H1 (cell line): ENCODE measurements at regions not wholly inside any gene's neighbourhood (a gene's known extent, or its start where the extent isn't known, plus 50 kb on each side); places are given as distances from the start of the nearest gene placed in this dataset.

ENCODE experiments used
- CTCF ChIA-PET: fragments of 300-600 bp; sonication (Branson Sonifier 250); formaldehyde crosslinking; loops from one replicate; lab custom pipeline; 2021; ENCODE audit not compliant: partially characterized antibody; lab: Charles Lee
- POLR2A ChIA-PET: fragments of 300-600 bp; sonication (Branson Sonifier 250); formaldehyde crosslinking; loops from one replicate; lab custom pipeline; 2021; ENCODE audit warnings: inconsistent platforms; ENCODE audit not compliant: partially characterized antibody; lab: Charles Lee
- DNase-seq, 2 experiments: peaks; one replicate each; pipeline versions ENCODE4 v3.0.0 to v3.0.0-alpha.2; 2010 to 2022; ENCODE audit warnings: low spot score in 2 of 2, low read depth in 1 of 2, mixed read lengths in 1 of 2
- FAIRE-seq: peaks from 2 replicates; lab custom pipeline; 2011; peaks lifted over from hg19 to GRCh38; lab: Jason Lieb, UNC
- H2AFZ ChIP-seq: 2 replicates; pipeline ENCODE4 v1.8.1; 2012; ENCODE audit warnings: low read length, inconsistent platforms
- H2AK5ac ChIP-seq: 2 replicates; pipeline ENCODE4 v1.6.1; 2013; ENCODE audit warnings: low read depth, low read length
- H2BK120ac ChIP-seq: replicated peaks from 2 replicates; pipeline ENCODE3; 2013; ENCODE audit warnings: low read depth, low read length, inconsistent platforms
- H2BK12ac ChIP-seq: 2 replicates; pipeline ENCODE4 v1.6.1; 2013; ENCODE audit warnings: low read depth, low read length
- H2BK15ac ChIP-seq: 2 replicates; pipeline ENCODE4 v1.6.1; 2013; ENCODE audit warnings: low read length
- H2BK20ac ChIP-seq: 2 replicates; pipeline ENCODE4 v1.6.1; 2013; ENCODE audit warnings: low read length
- H2BK5ac ChIP-seq: 2 replicates; pipeline ENCODE4 v1.6.1; 2013; ENCODE audit warnings: low read depth, low read length
- H3K14ac ChIP-seq: 2 replicates; pipeline ENCODE4 v1.6.1; 2013; ENCODE audit warnings: inconsistent platforms; ENCODE audit not compliant: insufficient read length
- H3K18ac ChIP-seq: 2 replicates; pipeline ENCODE4 v1.6.1; 2013; ENCODE audit warnings: low read length; ENCODE audit errors: extremely low read depth
- H3K23ac ChIP-seq: 2 replicates; pipeline ENCODE4 v1.6.1; 2013; ENCODE audit warnings: inconsistent platforms; ENCODE audit not compliant: insufficient read length
- H3K23me2 ChIP-seq: 2 replicates; pipeline ENCODE4 v1.6.1; 2013; ENCODE audit warnings: low read depth, low read length
- H3K27ac ChIP-seq: 2 replicates; pipeline ENCODE4 v1.6.1; 2011; ENCODE audit warnings: low read depth, low read length, inconsistent platforms
- H3K27me3 ChIP-seq, 4 experiments: replicated peaks in 1 of 4; 1 replicate in 1 of 4; 2 replicates in 3 of 4; pipeline versions ENCODE4 v1.6.1 to v1.8.1; 2011 to 2013; ENCODE audit warnings: low read length in 3 of 4, mild to moderate bottlenecking in 3 of 4, inconsistent platforms in 2 of 4, mixed read lengths in 2 of 4, moderate library complexity in 1 of 4; ENCODE audit not compliant: control insufficient read depth in 3 of 4, insufficient read depth in 3 of 4; ENCODE audit errors: extremely low read depth in 1 of 4
- H3K36me3 ChIP-seq, 4 experiments: 2 replicates each; pipeline versions ENCODE4 v1.6.1 to v1.8.1; 2011 to 2013; ENCODE audit warnings: mild to moderate bottlenecking in 4 of 4, low read length in 3 of 4, moderate library complexity in 2 of 4, control low read depth in 1 of 4, inconsistent platforms in 1 of 4; ENCODE audit not compliant: insufficient read depth in 4 of 4, control insufficient read depth in 2 of 4
- H3K4ac ChIP-seq: replicated peaks from 2 replicates; pipeline ENCODE3; 2013; ENCODE audit warnings: low read length, low read depth, mixed read lengths, inconsistent platforms; ENCODE audit not compliant: insufficient read length
- H3K4me1 ChIP-seq, 4 experiments: replicated peaks in 1 of 4; 1 replicate in 1 of 4; 2 replicates in 3 of 4; pipeline versions ENCODE4 v1.6.1 to v1.8.1; 2011 to 2013; ENCODE audit warnings: low read length in 3 of 4, inconsistent platforms in 2 of 4, mixed read lengths in 1 of 4; ENCODE audit not compliant: insufficient read depth in 4 of 4, control insufficient read depth in 3 of 4
- H3K4me2 ChIP-seq, 2 experiments: 2 replicates each; pipeline versions ENCODE4 v1.6.1 to v1.8.1; 2011 to 2013; ENCODE audit warnings: low read depth in 2 of 2, low read length in 2 of 2, control low read depth in 1 of 2, inconsistent platforms in 1 of 2, mild to moderate bottlenecking in 1 of 2; ENCODE audit not compliant: insufficient read depth in 1 of 2
- H3K4me3 ChIP-seq, 4 experiments: fragments of 200-600, 300-600 bp in 1 of 4; sonication (generic), shearing (Covaris generic), sonication (Bioruptor Twin) in 1 of 4; 2 replicates each; pipeline versions ENCODE4 v1.5.1 to v1.8.1; 2011 to 2016; ENCODE audit warnings: low read length in 4 of 4, low read depth in 3 of 4, control low read depth in 2 of 4, inconsistent platforms in 2 of 4, mild to moderate bottlenecking in 2 of 4, mixed read lengths in 1 of 4, moderate library complexity in 1 of 4; ENCODE audit not compliant: insufficient read depth in 2 of 4; ENCODE audit errors: extremely low read depth in 1 of 4
- H3K56ac ChIP-seq: replicated peaks from 2 replicates; pipeline ENCODE3; 2013; ENCODE audit warnings: low read depth, mild to moderate bottlenecking, mixed read lengths, low read length, inconsistent platforms; ENCODE audit not compliant: insufficient read length
- H3K79me1 ChIP-seq: 2 replicates; pipeline ENCODE4 v1.6.1; 2013; ENCODE audit warnings: low read depth, low read length, control low read depth
- H3K79me2 ChIP-seq, 2 experiments: 2 replicates each; pipeline versions ENCODE4 v1.6.1 to v1.8.1; 2012 to 2013; ENCODE audit warnings: low read length in 2 of 2, mild to moderate bottlenecking in 2 of 2, inconsistent platforms in 1 of 2; ENCODE audit not compliant: insufficient read depth in 2 of 2, control insufficient read depth in 1 of 2
- H3K9ac ChIP-seq, 4 experiments: replicated peaks in 1 of 4; 1 replicate in 1 of 4; 2 replicates in 3 of 4; pipeline versions ENCODE4 v1.6.1 to v1.8.1; 2011 to 2013; ENCODE audit warnings: low read depth in 3 of 4, low read length in 3 of 4, control low read depth in 2 of 4, mild to moderate bottlenecking in 2 of 4, moderate library complexity in 2 of 4, inconsistent platforms in 1 of 4; ENCODE audit errors: extremely low read depth in 1 of 4
- H3K9me3 ChIP-seq, 2 experiments: 2 replicates each; pipeline versions ENCODE4 v1.6.1 to v1.8.1; 2012 to 2013; ENCODE audit warnings: mild to moderate bottlenecking in 2 of 2, moderate library complexity in 2 of 2, control low read depth in 1 of 2, inconsistent platforms in 1 of 2, low read depth in 1 of 2, low read length in 1 of 2, mixed read lengths in 1 of 2; ENCODE audit not compliant: insufficient read depth in 2 of 2
- H4K20me1 ChIP-seq, 2 experiments: replicated peaks in 1 of 2; 2 replicates each; pipeline versions ENCODE3 to v1.8.1; 2011 to 2013; ENCODE audit warnings: inconsistent platforms in 2 of 2, low read length in 2 of 2, mild to moderate bottlenecking in 1 of 2; ENCODE audit not compliant: insufficient read depth in 2 of 2, control insufficient read depth in 1 of 2
- H4K5ac ChIP-seq: 2 replicates; pipeline ENCODE4 v1.6.1; 2013; ENCODE audit warnings: low read length, low read depth, mixed read lengths, inconsistent platforms; ENCODE audit not compliant: insufficient read length
- H4K8ac ChIP-seq: 2 replicates; pipeline ENCODE4 v1.8.0; 2013; ENCODE audit warnings: mild to moderate bottlenecking, moderate library complexity, low read length, inconsistent platforms; ENCODE audit not compliant: insufficient read depth; ENCODE audit errors: extremely low read depth
- H4K91ac ChIP-seq: replicated peaks from 2 replicates; pipeline ENCODE3; 2013; ENCODE audit warnings: low read length, mixed read lengths, inconsistent platforms; ENCODE audit not compliant: insufficient read length
- ASH2L ChIP-seq: fragments of 200-600, 300-600 bp; sonication (generic); IDR thresholded peaks from one replicate; pipeline ENCODE4 v1.7.1; 2017; ENCODE audit warnings: low read length
- ATF3 ChIP-seq: IDR thresholded peaks from 2 replicates; pipeline ENCODE4 v1.6.1; 2011; ENCODE audit warnings: low read depth, mild to moderate bottlenecking, low read length; ENCODE audit not compliant: insufficient read depth
- CTBP2 ChIP-seq: IDR thresholded peaks from 2 replicates; pipeline ENCODE4 v1.7.0; 2011; ENCODE audit warnings: borderline replicate concordance, mild to moderate bottlenecking, moderate library complexity, mixed read lengths, low read length; ENCODE audit not compliant: insufficient read depth, insufficient read length
- KDM4A ChIP-seq: IDR thresholded peaks from one replicate; pipeline ENCODE4 v1.7.1; 2012; ENCODE audit warnings: low read depth, mild to moderate bottlenecking, moderate library complexity, low read length, inconsistent platforms; ENCODE audit not compliant: severe bottlenecking
- NANOG ChIP-seq: IDR thresholded peaks from 2 replicates; pipeline ENCODE4 v1.6.1; 2011; ENCODE audit warnings: low read length, low read depth, mild to moderate bottlenecking, inconsistent platforms; ENCODE audit not compliant: insufficient read depth, poor library complexity, severe bottlenecking
- POU5F1 ChIP-seq: IDR thresholded peaks from 2 replicates; pipeline ENCODE4 v1.6.1; 2011; ENCODE audit warnings: low read depth, mild to moderate bottlenecking, low read length, moderate library complexity
- SIN3A ChIP-seq, 2 experiments: IDR thresholded peaks in 1 of 2; conservative IDR thresholded peaks in 1 of 2; 2 replicates each; pipeline ENCODE4 v1.6.1; 2011 to 2012; ENCODE audit warnings: low read length in 2 of 2, improper control_type of control experiment in 1 of 2, low read depth in 1 of 2, mild to moderate bottlenecking in 1 of 2
- SP1 ChIP-seq: IDR thresholded peaks from 2 replicates; pipeline ENCODE4 v1.6.1; 2011; ENCODE audit warnings: low read depth, low read length
- SUZ12 ChIP-seq: fragments of 200-600 bp; sonication (generic); IDR thresholded peaks from 2 replicates; pipeline ENCODE4 v1.6.1; 2012; ENCODE audit warnings: mild to moderate bottlenecking, inconsistent platforms, low read length, moderate library complexity, mixed read lengths
- TBP ChIP-seq: IDR thresholded peaks from 2 replicates; pipeline ENCODE4 v1.6.1; 2011; ENCODE audit warnings: low read depth, low read length, improper control_type of control experiment
- TCF12 ChIP-seq: IDR thresholded peaks from 2 replicates; pipeline ENCODE4 v1.6.1; 2011; ENCODE audit warnings: low read depth, mild to moderate bottlenecking, low read length
- USF2 ChIP-seq: IDR thresholded peaks from 2 replicates; pipeline ENCODE4 v1.6.1; 2011; ENCODE audit warnings: low read length, improper control_type of control experiment
- WGBS, 2 experiments: shearing (Covaris generic) in 1 of 2; methylation state at CpG; one replicate each; pipeline versions ENCODE4 v1.1.6 to v1.1.7; 2013 to 2015; ENCODE audit warnings: low lambda C conversion rate in 2 of 2, mixed read lengths in 2 of 2, inconsistent platforms in 1 of 2, low coverage in 1 of 2, missing lambda C conversion rate in 1 of 2; ENCODE audit not compliant: insufficient replicate concordance in 2 of 2, insufficient coverage in 1 of 2, insufficient read length in 1 of 2; ENCODE audit errors: extremely low coverage in 1 of 2, missing lambda C conversion rate in 1 of 2; 5-methylcytosine and 5-hydroxymethylcytosine counted together

- H3K27ac ChIP-seq = no peak overlapping the region
- no peak for DNase-seq
- ChIA-PET CTCF (interaction anchor here (1.5 to 1.6 kb wide), 2 partner anchors 11 to 207 kb away, joined by 3 to 5 read pairs; no protein-coding TSS in a partner anchor), POLR2A (no interaction called here)
- no peaks in the 10 kb centered on the region for H3K36me3 ChIP-seq
- no peak overlapping the region for H2BK20ac ChIP-seq
- H3K23me2 ChIP-seq = no peaks in the 10 kb centered on the region
- no peak for FAIRE-seq
- H3K14ac ChIP-seq = no peak overlapping the region
- 90 to 100% methylated on average over 4 to 9 of the region's 17 CpGs for WGBS, 2 experiments
- no peak overlapping the region for H3K4me2 ChIP-seq
- no peak overlapping the region for H2BK5ac ChIP-seq
- no peak overlapping the region for H2BK120ac ChIP-seq
- H3K79me2 ChIP-seq = no peaks in the 10 kb centered on the region
- no peak overlapping the region for H3K4me3 ChIP-seq
- H3K79me1 ChIP-seq = no peaks in the 10 kb centered on the region
- no peak overlapping the region for H3K56ac ChIP-seq
- no peaks in the 10 kb centered on the region for H4K20me1 ChIP-seq
- no peak overlapping the region for H4K91ac ChIP-seq
- H3K4me1 ChIP-seq = no peaks in the 10 kb centered on the region; a peak in 1 of 7 replicates
- H4K5ac ChIP-seq = no peak overlapping the region
- no peak overlapping the region for H2AK5ac ChIP-seq
- H3K23ac ChIP-seq = no peak overlapping the region
- H3K4ac ChIP-seq = no peak overlapping the region
- no peak overlapping the region for H2BK12ac ChIP-seq
- H3K18ac ChIP-seq = no peak overlapping the region
- H4K8ac ChIP-seq = no peak overlapping the region
- H3K27me3 ChIP-seq = no peaks in the 10 kb centered on the region
- no peaks in the 10 kb centered on the region for H3K9me3 ChIP-seq
- H2AFZ ChIP-seq = no peak overlapping the region
- no peak overlapping the region for H2BK15ac ChIP-seq
- H3K9ac ChIP-seq = no peak overlapping the region
- TF ChIP-seq USF2 (no peak), TBP (no peak), TCF12 (no peak), SUZ12 (no peak), SIN3A (conservative IDR thresholded peaks at IDR 0.05 in 1 of 2, IDR thresholded peaks at IDR 0.05 in 1 of 2; ENCODE audit: low read depth in 1 of 2, low read length in 2 of 2) (no peak), POU5F1 (no peak), KDM4A (no peak), NANOG (no peak), ASH2L (no peak), SP1 (no peak), CTBP2 (no peak), ATF3 (no peak)
Measured at GRCh38 chr10:6711881-6712280, 131.8 kb upstream of the PRKCQ start.
